GM12801 (cell line): ENCODE measurements at regions not wholly inside any gene's neighbourhood (a gene's known extent, or its start where the extent isn't known, plus 50 kb on each side); places are given as distances from the start of the nearest gene placed in this dataset.

Source experiments
- CTCF ChIP-seq: IDR thresholded peaks from one replicate; pipeline ENCODE4 v1.5.1; 2011; ENCODE audit warnings: control low read depth; ENCODE audit not compliant: insufficient read length; ENCODE audit errors: extremely low read depth

GRCh38 chr13:78168981-78169380 lies 250.3 kb upstream of the EDNRB start:
- TF ChIP-seq CTCF: no peak

- no peak for TF ChIP-seq CTCF
These were observed 242.6 kb upstream of the EDNRB start for GRCh38 chr13:78161266-78161665.

DNA sequence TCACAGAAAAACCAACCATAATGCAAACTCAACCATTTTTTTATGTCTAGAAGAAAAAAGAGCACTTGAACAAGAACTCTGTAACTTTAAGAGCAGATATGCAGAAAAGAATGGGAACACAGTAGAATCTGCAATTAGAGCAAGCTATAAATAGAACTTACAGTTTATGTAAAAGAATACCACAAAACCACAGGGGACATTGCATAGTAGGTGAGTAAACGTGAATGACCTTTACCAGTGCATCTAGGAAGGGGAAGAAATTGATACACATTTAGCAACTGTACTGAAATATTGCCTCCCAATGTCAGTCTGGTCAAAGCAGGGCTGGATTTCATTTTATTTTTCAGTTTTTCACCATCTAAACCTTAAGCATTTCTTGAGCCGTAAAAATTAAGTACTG lies 242.2 kb upstream of the EDNRB start:
- no peak for TF ChIP-seq CTCF

DNA sequence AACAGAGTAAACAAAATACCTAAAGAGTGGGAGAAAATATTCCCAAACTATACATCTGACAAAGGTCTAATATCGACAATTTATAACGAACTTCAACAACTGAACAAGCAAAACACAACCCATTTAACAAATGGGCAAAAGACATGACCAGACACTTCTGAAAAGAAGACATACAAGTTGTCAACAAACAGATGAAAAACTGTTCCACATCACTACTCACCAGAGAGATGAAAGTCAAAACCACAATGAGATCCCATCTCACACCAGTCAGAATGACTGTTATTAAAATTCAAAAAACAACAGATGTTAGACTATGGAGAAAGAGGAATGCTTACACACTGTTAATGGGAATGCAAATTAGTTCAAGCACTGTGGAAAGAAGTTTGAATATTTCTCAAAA lies 233.8 kb upstream of the EDNRB start:
- TF ChIP-seq CTCF: no peak

DNA sequence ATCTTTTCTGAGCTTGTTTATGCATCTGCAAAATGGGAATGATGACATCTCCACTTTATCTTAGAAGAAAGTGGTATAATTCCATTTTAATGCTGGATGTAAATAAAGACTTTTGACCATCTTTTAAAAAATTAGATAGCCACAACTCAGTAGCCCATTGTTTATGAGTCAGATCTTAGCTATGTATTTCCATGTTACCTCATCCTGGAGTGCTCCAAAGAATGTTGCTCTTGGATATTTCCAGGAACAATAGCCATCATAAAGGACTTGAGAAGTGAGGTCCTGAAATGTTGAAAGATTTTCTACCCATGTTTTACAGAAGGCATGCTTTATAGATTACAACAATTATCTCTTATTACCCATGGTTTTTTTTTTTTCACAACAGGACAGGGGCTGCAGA lies 229.3 kb upstream of the EDNRB start:
- TF ChIP-seq CTCF: no peak

DNA sequence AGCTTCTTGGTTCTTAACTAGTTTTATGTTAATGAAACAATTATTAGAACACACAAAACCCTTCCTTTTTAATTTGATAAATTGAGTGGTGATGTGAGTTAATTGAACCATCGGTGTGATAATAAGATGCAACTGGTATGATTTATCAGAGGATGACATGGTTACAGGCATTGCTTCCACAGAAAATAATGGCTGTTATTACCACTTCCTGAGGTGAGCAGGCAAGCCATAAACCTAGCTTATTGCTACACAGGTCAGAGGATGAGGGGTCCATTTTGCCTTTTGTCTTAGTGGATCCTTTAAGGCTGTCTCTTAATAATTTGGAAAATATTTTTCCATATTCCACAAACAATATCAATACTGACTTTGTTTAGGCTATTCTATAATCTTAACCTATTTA lies 226.6 kb upstream of the EDNRB start:
- no peak for TF ChIP-seq CTCF

DNA sequence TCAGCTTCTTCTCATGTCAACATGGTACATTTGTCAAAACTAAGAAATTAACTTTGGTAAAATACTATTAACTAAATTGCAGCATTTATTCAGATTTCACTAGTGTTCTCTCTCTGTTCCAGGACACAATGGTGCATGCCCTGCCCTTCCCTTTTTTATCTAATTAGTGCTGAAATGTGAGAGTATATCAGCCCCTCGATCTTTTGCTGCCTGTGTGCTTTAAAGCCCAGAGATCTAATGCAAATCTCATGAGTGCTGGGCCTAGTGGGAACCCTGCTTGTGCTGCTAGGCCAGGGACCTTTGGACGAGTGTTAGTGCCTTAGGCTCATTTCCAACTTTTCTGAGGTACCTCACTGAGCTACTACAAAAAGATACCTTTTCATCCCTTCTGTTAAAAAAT lies 221.1 kb upstream of the EDNRB start:
- TF ChIP-seq CTCF: no peak

GRCh38 chr13:78138756-78139155 lies 220.1 kb upstream of the EDNRB start:
- TF ChIP-seq CTCF: no peak
